PC-3 (cell line): ENCODE measurements at regions not wholly inside any gene's neighbourhood (a gene's known extent, or its start where the extent isn't known, plus 50 kb on each side); places are given as distances from the start of the nearest gene placed in this dataset.

ENCODE experiments used
- ATAC-seq: fragments of 200-7000 bp; cut with Tn5 transposase; 2 replicates; pipeline ENCODE4 v1.9.1; 2020; ENCODE audit warnings: mild to moderate bottlenecking, moderate library complexity
- BruUV-seq: library from RNA; stranded (reverse); fragments of 400-500 nt; replicated peaks from 2 replicates; lab custom pipeline; 2021; lab: Mats Ljungman, UMichigan
- CTCF ChIA-PET: fragments of 300-600 bp; sonication (Branson Sonifier 250); formaldehyde crosslinking; loops from one replicate; lab custom pipeline; 2022; ENCODE audit warnings: antibody characterized with exemption; lab: Charles Lee
- POLR2A ChIA-PET: fragments of 300-600 bp; sonication (Branson Sonifier 250); formaldehyde crosslinking; loops from one replicate; lab custom pipeline; 2022; ENCODE audit warnings: antibody characterized with exemption; ENCODE audit not compliant: unreplicated experiment; lab: Charles Lee
- DNase-seq: peaks from one replicate; pipeline ENCODE4 v3.0.0-alpha.2; 2015
- H2AFZ ChIP-seq: fragments of 300-600 bp; sonication (generic); 2 replicates; pipeline ENCODE4 v1.6.0; 2016; ENCODE audit warnings: antibody characterized with exemption, low read length
- H3F3A ChIP-seq: fragments of 300-600 bp; sonication (generic); one replicate; pipeline ENCODE4 v1.6.0; 2017; ENCODE audit warnings: antibody characterized with exemption, low read length, control low read depth, mild to moderate bottlenecking; ENCODE audit not compliant: unreplicated experiment
- H3K27ac ChIP-seq: fragments of 300-600 bp; sonication (generic); 2 replicates; pipeline ENCODE4 v1.5.1; 2016; ENCODE audit warnings: mild to moderate bottlenecking, low read length
- H3K27me3 ChIP-seq: fragments of 300-600 bp; sonication (generic); 2 replicates; pipeline ENCODE4 v1.6.1; 2016; ENCODE audit warnings: low read length, mixed read lengths
- H3K36me3 ChIP-seq: fragments of 300-600 bp; sonication (generic); 2 replicates; pipeline ENCODE4 v1.6.1; 2016; ENCODE audit warnings: low read depth, mixed run types, low read length, mixed read lengths
- H3K4me1 ChIP-seq: fragments of 300-600 bp; sonication (generic); 2 replicates; pipeline ENCODE4 v1.5.1; 2016; ENCODE audit warnings: low read length; ENCODE audit not compliant: insufficient read depth
- H3K4me2 ChIP-seq: fragments of 300-600 bp; sonication (generic); 2 replicates; pipeline ENCODE4 v1.6.0; 2016; ENCODE audit warnings: low read length
- H3K4me3 ChIP-seq: fragments of 300-600 bp; sonication (generic); 2 replicates; pipeline ENCODE4 v1.5.1; 2016; ENCODE audit warnings: mild to moderate bottlenecking, low read length, mixed read lengths
- H3K79me2 ChIP-seq: fragments of 300-600 bp; sonication (generic); 2 replicates; pipeline ENCODE4 v1.6.1; 2017; ENCODE audit warnings: low read length, mixed read lengths
- H3K9ac ChIP-seq: fragments of 300-600 bp; sonication (generic); 2 replicates; pipeline ENCODE4 v1.6.0; 2016; ENCODE audit warnings: mild to moderate bottlenecking, low read length
- H3K9me2 ChIP-seq: fragments of 300-600 bp; sonication (generic); replicated peaks from 2 replicates; pipeline ENCODE4 v1.6.1; 2016; ENCODE audit warnings: mixed run types, low read length, mixed read lengths
- H3K9me3 ChIP-seq: fragments of 300-600 bp; sonication (generic); 2 replicates; pipeline ENCODE4 v1.6.1; 2016; ENCODE audit warnings: low read length, mixed read lengths
- H4K20me1 ChIP-seq: fragments of 300-600 bp; sonication (generic); 2 replicates; pipeline ENCODE4 v1.6.1; 2016; ENCODE audit warnings: low read length, mixed read lengths
- CTCF ChIP-seq: fragments of 300-600 bp; sonication (generic); conservative IDR thresholded peaks from 2 replicates; pipeline ENCODE4 v1.5.1; 2017; ENCODE audit warnings: antibody characterized with exemption, low read depth, mild to moderate bottlenecking, low read length
- EZH2 ChIP-seq: fragments of 300-600 bp; sonication (generic); IDR thresholded peaks from one replicate; pipeline ENCODE4 v1.6.1; 2017; ENCODE audit warnings: antibody characterized with exemption, mild to moderate bottlenecking, low read length; ENCODE audit not compliant: unreplicated experiment
- EZH2phosphoT487 ChIP-seq: fragments of 300-600 bp; sonication (generic); IDR thresholded peaks from 2 replicates; pipeline ENCODE4 v1.6.1; 2018; ENCODE audit warnings: mild to moderate bottlenecking, antibody characterized with exemption, low read length, borderline replicate concordance
- intact Hi-C: fragments of 100-400 bp; cut with micrococcal nuclease; formaldehyde crosslinking; loops from 2 replicates; pipeline ENCODE4 v1.9.0; 2023

GRCh38 chr4:18381186-18381585, 359.6 kb upstream of the LCORL start:
- no peak for DNase-seq
- ChIA-PET POLR2A (no interaction called here), CTCF (no interaction called here)
- Histone ChIP-seq H3K9ac (no peak overlapping the region), H3K9me2 (no peaks in the 10 kb centered on the region), H3K79me2 (no peaks in the 10 kb centered on the region), H3K36me3 (no peaks in the 10 kb centered on the region), H2AFZ (no peak overlapping the region), H3K4me2 (no peak overlapping the region), H3K4me3 (no peak overlapping the region), H3K27me3 (no peaks in the 10 kb centered on the region), H3F3A (no peaks in the 10 kb centered on the region), H3K9me3 (no peaks in the 10 kb centered on the region), H3K4me1 (no peaks in the 10 kb centered on the region), H3K27ac (no peak overlapping the region), H4K20me1 (no peaks in the 10 kb centered on the region)
- intact Hi-C loops = no loop called here
- no peak for TF ChIP-seq EZH2phosphoT487
- TF ChIP-seq EZH2 = no peak
- no peak for TF ChIP-seq CTCF
- ATAC-seq = no peak
- BruUV-seq = no TSS peak

DNA sequence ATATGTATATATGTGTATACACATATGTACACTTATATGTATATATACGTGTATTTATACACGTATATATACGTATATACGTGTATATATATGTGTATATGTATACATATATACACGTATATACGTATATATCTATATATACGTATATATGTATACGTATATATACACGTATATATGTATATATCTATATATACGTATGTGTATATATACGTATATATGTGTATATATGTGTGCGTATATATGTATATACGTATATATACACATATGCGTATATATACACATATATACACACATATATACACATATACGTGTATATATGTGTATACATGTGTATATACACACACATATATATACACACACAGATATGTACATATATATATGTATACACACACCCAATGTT, 348.0 kb upstream of the LCORL start:
- POLR2A ChIA-PET = no interaction called here
- Histone ChIP-seq H3K27me3 (no peaks in the 10 kb centered on the region), H3K36me3 (no peaks in the 10 kb centered on the region), H3K27ac (no peak overlapping the region), H3K4me2 (no peak overlapping the region), H3K9me2 (no peaks in the 10 kb centered on the region), H3K79me2 (no peaks in the 10 kb centered on the region), H3K4me3 (no peak overlapping the region), H2AFZ (no peak overlapping the region), H4K20me1 (no peaks in the 10 kb centered on the region), H3K9ac (no peak overlapping the region), H3K4me1 (no peaks in the 10 kb centered on the region), H3K9me3 (no peaks in the 10 kb centered on the region), H3F3A (no peaks in the 10 kb centered on the region)
- CTCF ChIA-PET = no interaction called here
- intact Hi-C loops = loop anchor here (5.0 kb wide), 1 partner anchor 437 kb away; no protein-coding TSS in a partner anchor
- DNase-seq = no peak
- BruUV-seq = no TSS peak
- TF ChIP-seq EZH2 (no peak), EZH2phosphoT487 (no peak), CTCF (no peak)
- no peak for ATAC-seq

GRCh38 chr4:18366892-18367291, 345.3 kb upstream of the LCORL start:
- CTCF ChIA-PET = interaction anchor here (0.7 kb wide), 1 partner anchor 226 kb away, joined by 3 read pairs; no protein-coding TSS in a partner anchor
- H3F3A ChIP-seq = no peaks in the 10 kb centered on the region
- ATAC-seq = peak; percentile 69

More at GRCh38 chr4:18366892-18367291, 345.3 kb upstream of the LCORL start:
- BruUV-seq = no TSS peak
- POLR2A ChIA-PET = no interaction called here
- no peaks in the 10 kb centered on the region for H3K36me3 ChIP-seq
- intact Hi-C loops = loop anchor here (5.0 kb wide), 1 partner anchor 435 kb away; no protein-coding TSS in a partner anchor
- no peak overlapping the region for H3K4me3 ChIP-seq
- H2AFZ ChIP-seq = no peak overlapping the region
- H3K9me2 ChIP-seq = no peaks in the 10 kb centered on the region
- H3K27ac ChIP-seq = no peak overlapping the region
- no peaks in the 10 kb centered on the region for H3K4me1 ChIP-seq
- H3K4me2 ChIP-seq = no peak overlapping the region
- no peak overlapping the region for H3K9ac ChIP-seq
- H3K9me3 ChIP-seq = no peaks in the 10 kb centered on the region
- no peaks in the 10 kb centered on the region for H4K20me1 ChIP-seq
- peak; percentile 48 for DNase-seq
- no peaks in the 10 kb centered on the region for H3K27me3 ChIP-seq
- H3K79me2 ChIP-seq = no peaks in the 10 kb centered on the region
- TF ChIP-seq EZH2phosphoT487 (no peak), CTCF (peak; percentile 64; the same call in 1 of the 2 replicates), EZH2 (no peak)
